ENCODE measurements at regions not wholly inside any gene's neighbourhood (a gene's known extent, or its start where the extent isn't known, plus 50 kb on each side); places are given as distances from the start of the nearest gene placed in this dataset.
"Not testable (repeated sequence)": the region's sequence is repeated elsewhere in the genome, so short reads cannot be mapped to it uniquely, and the experiment has no call there.

DNA sequence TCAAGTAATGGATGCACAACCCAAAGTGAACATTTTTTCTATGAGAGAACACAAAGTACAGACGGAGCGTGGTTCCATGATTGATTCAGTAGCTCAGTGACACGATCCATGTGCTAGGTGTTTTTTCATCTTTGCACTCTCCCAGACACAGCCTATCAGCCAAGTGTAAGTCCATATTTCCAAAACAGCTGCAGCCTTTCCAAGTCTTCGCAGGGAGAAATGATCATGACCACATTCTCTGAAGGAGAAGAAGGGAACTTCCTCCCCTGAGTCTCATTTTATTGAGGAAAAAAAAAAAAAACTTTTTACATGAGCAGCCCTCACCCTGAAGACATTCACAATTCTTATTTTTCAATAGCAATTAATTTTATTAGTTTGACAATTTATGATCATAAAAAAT, 958.3 kb downstream of the LTN1 start:
- BruUV-seq (replicated peaks); H3K27me3 ChIP-seq (replicated peaks; ENCODE audit: control insufficient read depth, insufficient read depth, low read length); H3K36me3 ChIP-seq (ENCODE audit: control insufficient read depth, insufficient read depth, low read length); H3K4me3 Mint-ChIP-seq (ENCODE audit: unreplicated experiment); intact Hi-C loops (cut with micrococcal nuclease; ENCODE audit: unreplicated experiment); H3K27ac Mint-ChIP-seq (ENCODE audit: unreplicated experiment); H3K27me3 Mint-ChIP-seq (ENCODE audit: insufficient read depth, unreplicated experiment); H3K4me3 ChIP-seq (ENCODE audit: low read depth, low read length); H3K4me1 ChIP-seq; DNase-seq; CTCF ChIA-PET; POLR2A ChIA-PET; H3K36me3 Mint-ChIP-seq (ENCODE audit: insufficient read depth, unreplicated experiment); H3K4me1 Mint-ChIP-seq (ENCODE audit: low read depth, unreplicated experiment); H3K9me3 ChIP-seq: not testable (repeated sequence)
- peaks cover 24% of the 10 kb centered on the region for H3K9me3 Mint-ChIP-seq (ENCODE audit: unreplicated experiment)

DNA sequence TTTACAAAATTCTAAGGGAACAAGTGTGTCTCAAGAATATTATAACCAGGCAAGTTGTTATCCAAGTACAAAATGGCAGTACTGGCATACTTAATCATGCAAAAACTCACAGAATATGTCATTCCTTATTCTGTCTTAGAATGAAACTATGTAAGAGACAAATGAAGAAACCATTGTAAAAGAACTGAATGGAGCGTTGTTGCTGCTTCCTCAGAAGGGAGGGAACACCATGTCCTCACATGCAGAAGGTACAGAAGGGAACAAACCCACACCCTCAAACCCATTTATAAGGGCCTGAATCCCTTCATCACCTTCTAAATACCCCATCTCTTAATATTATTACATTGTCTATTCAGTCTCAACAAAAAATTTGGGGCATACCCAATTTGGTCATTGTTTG, 960.0 kb downstream of the LTN1 start:
- H3K27me3 Mint-ChIP-seq (ENCODE audit: insufficient read depth, unreplicated experiment); H3K9me3 ChIP-seq; H3K4me1 Mint-ChIP-seq (ENCODE audit: low read depth, unreplicated experiment): not testable (repeated sequence)

DNA sequence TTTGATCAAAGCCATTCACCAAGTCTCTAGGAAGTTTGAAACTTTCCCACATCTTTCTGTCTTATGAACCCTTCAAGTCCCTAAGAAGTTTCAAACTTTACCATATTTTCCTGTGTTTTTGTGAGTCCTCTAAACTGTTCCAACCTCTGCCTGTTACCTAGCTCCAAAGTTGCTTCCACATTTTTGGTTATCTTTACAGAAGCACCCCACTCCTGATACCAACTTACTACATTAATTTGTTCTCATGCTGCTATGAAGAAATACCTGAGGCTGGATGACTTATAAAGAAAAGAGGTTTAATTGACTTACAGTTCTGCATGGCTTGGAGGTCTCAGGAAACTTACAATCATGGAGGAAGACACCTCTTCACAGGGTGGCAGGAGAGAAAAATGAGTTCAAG, 961.6 kb downstream of the LTN1 start:
- intact Hi-C loops (cut with micrococcal nuclease; ENCODE audit: unreplicated experiment); H3K27me3 Mint-ChIP-seq (ENCODE audit: insufficient read depth, unreplicated experiment); POLR2A ChIA-PET; H3K4me1 ChIP-seq; BruUV-seq (replicated peaks); DNase-seq; H3K4me3 Mint-ChIP-seq (ENCODE audit: unreplicated experiment); H3K27me3 ChIP-seq (replicated peaks; ENCODE audit: control insufficient read depth, insufficient read depth, low read length); H3K4me1 Mint-ChIP-seq (ENCODE audit: low read depth, unreplicated experiment); H3K36me3 Mint-ChIP-seq (ENCODE audit: insufficient read depth, unreplicated experiment); CTCF ChIA-PET; H3K9me3 ChIP-seq; H3K27ac Mint-ChIP-seq (ENCODE audit: unreplicated experiment); H3K4me3 ChIP-seq (ENCODE audit: low read depth, low read length); H3K36me3 ChIP-seq (ENCODE audit: control insufficient read depth, insufficient read depth, low read length): not testable (repeated sequence)
- peaks cover 18% of the 10 kb centered on the region for H3K9me3 Mint-ChIP-seq (ENCODE audit: unreplicated experiment)

More for the DNA sequence above, 960.0 kb downstream of the LTN1 start:
- POLR2A ChIA-PET; CTCF ChIA-PET; H3K4me3 ChIP-seq (ENCODE audit: low read depth, low read length); H3K36me3 ChIP-seq (ENCODE audit: control insufficient read depth, insufficient read depth, low read length); H3K4me3 Mint-ChIP-seq (ENCODE audit: unreplicated experiment); intact Hi-C loops (cut with micrococcal nuclease; ENCODE audit: unreplicated experiment); H3K27ac Mint-ChIP-seq (ENCODE audit: unreplicated experiment); H3K27me3 ChIP-seq (replicated peaks; ENCODE audit: control insufficient read depth, insufficient read depth, low read length); DNase-seq; H3K4me1 ChIP-seq; BruUV-seq (replicated peaks); H3K36me3 Mint-ChIP-seq (ENCODE audit: insufficient read depth, unreplicated experiment): not testable (repeated sequence)
- peaks cover 18% of the 10 kb centered on the region for H3K9me3 Mint-ChIP-seq (ENCODE audit: unreplicated experiment)

DNA sequence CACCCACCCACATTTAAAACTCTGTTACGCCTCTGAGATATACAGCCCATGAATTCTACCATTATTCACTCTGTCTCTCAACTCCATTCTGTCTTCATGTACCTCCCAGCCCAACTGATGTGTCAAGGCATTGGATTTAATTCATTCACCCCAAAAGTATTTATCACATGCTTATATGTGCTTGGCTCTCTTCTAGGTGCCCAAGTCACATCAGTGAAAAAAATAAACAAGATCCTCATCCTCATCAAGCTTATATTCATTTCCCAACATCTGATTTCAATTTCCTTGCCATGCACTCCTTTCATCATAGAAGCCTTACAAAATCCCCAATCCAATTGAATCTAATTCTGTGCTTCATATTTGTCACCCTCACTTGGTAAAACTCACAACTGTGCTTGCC, 967.6 kb downstream of the LTN1 start:
- no TSS peak for BruUV-seq (replicated peaks)
- H3K4me3 ChIP-seq (ENCODE audit: low read depth, low read length): no peak overlapping the region
- CTCF ChIA-PET: no interaction called here
- intact Hi-C loops (cut with micrococcal nuclease; ENCODE audit: unreplicated experiment): no loop called here
- DNase-seq: no peak
- Mint-ChIP-seq H3K9me3 (ENCODE audit: unreplicated experiment) (no peaks in the 10 kb centered on the region), H3K4me3 (ENCODE audit: unreplicated experiment) (no peak overlapping the region), H3K4me1 (ENCODE audit: low read depth, unreplicated experiment) (no peaks in the 10 kb centered on the region), H3K27me3 (ENCODE audit: insufficient read depth, unreplicated experiment) (no peaks in the 10 kb centered on the region), H3K36me3 (ENCODE audit: insufficient read depth, unreplicated experiment) (no peaks in the 10 kb centered on the region), H3K27ac (ENCODE audit: unreplicated experiment) (no peak overlapping the region)
- H3K4me1 ChIP-seq: no peaks in the 10 kb centered on the region
- POLR2A ChIA-PET: no interaction called here
- H3K9me3 ChIP-seq: no peaks in the 10 kb centered on the region
- no peaks in the 10 kb centered on the region for H3K36me3 ChIP-seq (ENCODE audit: control insufficient read depth, insufficient read depth, low read length)
- TF ChIP-seq, protein P1, sequence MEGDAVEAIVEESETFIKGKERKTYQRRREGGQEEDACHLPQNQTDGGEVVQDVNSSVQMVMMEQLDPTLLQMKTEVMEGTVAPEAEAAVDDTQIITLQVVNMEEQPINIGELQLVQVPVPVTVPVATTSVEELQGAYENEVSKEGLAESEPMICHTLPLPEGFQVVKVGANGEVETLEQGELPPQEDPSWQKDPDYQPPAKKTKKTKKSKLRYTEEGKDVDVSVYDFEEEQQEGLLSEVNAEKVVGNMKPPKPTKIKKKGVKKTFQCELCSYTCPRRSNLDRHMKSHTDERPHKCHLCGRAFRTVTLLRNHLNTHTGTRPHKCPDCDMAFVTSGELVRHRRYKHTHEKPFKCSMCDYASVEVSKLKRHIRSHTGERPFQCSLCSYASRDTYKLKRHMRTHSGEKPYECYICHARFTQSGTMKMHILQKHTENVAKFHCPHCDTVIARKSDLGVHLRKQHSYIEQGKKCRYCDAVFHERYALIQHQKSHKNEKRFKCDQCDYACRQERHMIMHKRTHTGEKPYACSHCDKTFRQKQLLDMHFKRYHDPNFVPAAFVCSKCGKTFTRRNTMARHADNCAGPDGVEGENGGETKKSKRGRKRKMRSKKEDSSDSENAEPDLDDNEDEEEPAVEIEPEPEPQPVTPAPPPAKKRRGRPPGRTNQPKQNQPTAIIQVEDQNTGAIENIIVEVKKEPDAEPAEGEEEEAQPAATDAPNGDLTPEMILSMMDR (IDR thresholded peaks at IDR 0.05; ENCODE audit: insufficient read depth in 1 of 2, low read depth in 1 of 2, low read length in 1 of 2, severe bottlenecking in 1 of 2, unreplicated experiment in 1 of 2): no peak
- H3K27me3 ChIP-seq (replicated peaks; ENCODE audit: control insufficient read depth, insufficient read depth, low read length): no peaks in the 10 kb centered on the region

Measured in Caco-2 (cell line).